Keratinocyte (primary cell): ENCODE measurements at regions not wholly inside any gene's neighbourhood (a gene's known extent, or its start where the extent isn't known, plus 50 kb on each side); places are given as distances from the start of the nearest gene placed in this dataset.

Experiments
- DNase-seq: peaks from one replicate; pipeline ENCODE4 v3.0.0-alpha.2; 2011; ENCODE audit warnings: low read depth, missing footprints, low spot score
- FAIRE-seq: peaks from 2 replicates; lab custom pipeline; 2011; peaks lifted over from hg19 to GRCh38; lab: Jason Lieb, UNC
- H2AFZ ChIP-seq: 2 replicates; pipeline ENCODE4 v1.6.0; 2012; ENCODE audit warnings: low read length, control low read depth, inconsistent platforms; ENCODE audit not compliant: control insufficient read depth
- H3K27ac ChIP-seq: 2 replicates; pipeline ENCODE4 v1.5.1; 2011; ENCODE audit warnings: low read length; ENCODE audit not compliant: control insufficient read depth, insufficient read depth
- H3K27me3 ChIP-seq: 3 replicates; pipeline ENCODE4 v1.6.0; 2011; ENCODE audit warnings: low read length; ENCODE audit not compliant: control insufficient read depth, insufficient read depth; ENCODE audit errors: extremely low read depth
- H3K36me3 ChIP-seq, 2 experiments: 2 replicates in 1 of 2; 3 replicates in 1 of 2; pipeline ENCODE4 v1.5.1; 2011; ENCODE audit warnings: low read length in 2 of 2, mild to moderate bottlenecking in 1 of 2; ENCODE audit not compliant: control insufficient read depth in 2 of 2, insufficient read depth in 2 of 2; ENCODE audit errors: extremely low read depth in 1 of 2
- H3K4me1 ChIP-seq: 3 replicates; pipeline ENCODE4 v1.5.1; 2011; ENCODE audit warnings: low read length; ENCODE audit not compliant: control insufficient read depth, insufficient read depth; ENCODE audit errors: extremely low read depth
- H3K4me2 ChIP-seq: 3 replicates; pipeline ENCODE4 v1.6.0; 2011; ENCODE audit warnings: low read depth, low read length; ENCODE audit not compliant: control insufficient read depth, insufficient read depth; ENCODE audit errors: extremely low read depth
- H3K4me3 ChIP-seq, 3 experiments: fragments of 200-600 bp in 1 of 3; sonication (generic) in 1 of 3; 2 replicates in 2 of 3; 3 replicates in 1 of 3; pipeline ENCODE4 v1.5.1; 2011 to 2016; ENCODE audit warnings: low read length in 3 of 3, mild to moderate bottlenecking in 3 of 3, control low read depth in 2 of 3, inconsistent platforms in 1 of 3, low read depth in 1 of 3, mixed read lengths in 1 of 3, mixed run types in 1 of 3, moderate library complexity in 1 of 3; ENCODE audit not compliant: control insufficient read depth in 2 of 3, insufficient read depth in 2 of 3; ENCODE audit errors: extremely low read depth in 1 of 3
- H3K79me2 ChIP-seq: 2 replicates; pipeline ENCODE4 v1.6.0; 2012; ENCODE audit warnings: low read length; ENCODE audit not compliant: control insufficient read depth, insufficient read depth
- H3K9ac ChIP-seq: 3 replicates; pipeline ENCODE4 v1.6.0; 2011; ENCODE audit warnings: low read length; ENCODE audit not compliant: control insufficient read depth, insufficient read depth; ENCODE audit errors: extremely low read depth
- H3K9me1 ChIP-seq: 3 replicates; pipeline ENCODE4 v1.6.0; 2011; ENCODE audit warnings: low read length; ENCODE audit not compliant: control insufficient read depth, insufficient read depth; ENCODE audit errors: extremely low read depth
- H3K9me3 ChIP-seq: 2 replicates; pipeline ENCODE4 v1.5.1; 2012; ENCODE audit warnings: low read depth, low read length; ENCODE audit not compliant: control insufficient read depth
- H4K20me1 ChIP-seq: 3 replicates; pipeline ENCODE4 v1.6.0; 2011; ENCODE audit warnings: low read length; ENCODE audit not compliant: control insufficient read depth, insufficient read depth; ENCODE audit errors: extremely low read depth
- EZH2 ChIP-seq: IDR thresholded peaks from one replicate; pipeline ENCODE4 v1.6.1; 2012; ENCODE audit warnings: inconsistent platforms, mild to moderate bottlenecking, low read length, moderate library complexity
- dilution Hi-C: fragments of 300-500 bp; cut with MboI; formaldehyde crosslinking; loops from one replicate; pipeline ENCODE4 v1.7.0; 2020; ENCODE audit warnings: low sequenced_read_pairs; ENCODE audit not compliant: extremely low pct_ligation_motif_present
- TF ChIP-seq, protein P1 (sequence below), 3 experiments: IDR thresholded peaks in 1 of 3; conservative IDR thresholded peaks in 1 of 3; optimal IDR thresholded peaks in 1 of 3; 2 replicates in 2 of 3; 3 replicates in 1 of 3; pipeline versions ENCODE3 to v1.5.1; 2011; ENCODE audit warnings: low read length in 3 of 3, mild to moderate bottlenecking in 3 of 3, moderate library complexity in 2 of 3, control low read depth in 1 of 3, inconsistent platforms in 1 of 3; ENCODE audit not compliant: insufficient read depth in 2 of 3; ENCODE audit errors: extremely low read depth in 1 of 3

DNA sequence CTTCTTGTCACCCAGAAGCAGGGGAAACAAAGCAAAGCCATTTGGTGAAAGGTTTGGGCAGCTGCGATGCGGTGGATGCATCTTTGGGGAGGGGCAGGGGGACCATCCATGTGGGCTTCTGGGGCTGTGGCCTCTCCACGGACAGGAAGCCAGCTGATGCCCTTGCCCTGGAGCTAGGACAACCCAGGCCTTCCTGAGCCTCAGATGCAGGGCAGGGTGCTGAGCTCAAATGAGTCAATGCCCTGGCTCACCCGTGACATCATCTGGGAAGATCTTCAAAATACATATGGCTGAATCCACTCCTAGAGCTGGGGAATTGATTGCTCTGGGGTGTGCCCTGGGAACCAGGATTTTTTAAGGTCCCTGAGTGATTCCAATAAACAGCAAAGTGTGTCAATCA, 1418.2 kb downstream of the TBC1D22A start:
- FAIRE-seq: no peak

DNA sequence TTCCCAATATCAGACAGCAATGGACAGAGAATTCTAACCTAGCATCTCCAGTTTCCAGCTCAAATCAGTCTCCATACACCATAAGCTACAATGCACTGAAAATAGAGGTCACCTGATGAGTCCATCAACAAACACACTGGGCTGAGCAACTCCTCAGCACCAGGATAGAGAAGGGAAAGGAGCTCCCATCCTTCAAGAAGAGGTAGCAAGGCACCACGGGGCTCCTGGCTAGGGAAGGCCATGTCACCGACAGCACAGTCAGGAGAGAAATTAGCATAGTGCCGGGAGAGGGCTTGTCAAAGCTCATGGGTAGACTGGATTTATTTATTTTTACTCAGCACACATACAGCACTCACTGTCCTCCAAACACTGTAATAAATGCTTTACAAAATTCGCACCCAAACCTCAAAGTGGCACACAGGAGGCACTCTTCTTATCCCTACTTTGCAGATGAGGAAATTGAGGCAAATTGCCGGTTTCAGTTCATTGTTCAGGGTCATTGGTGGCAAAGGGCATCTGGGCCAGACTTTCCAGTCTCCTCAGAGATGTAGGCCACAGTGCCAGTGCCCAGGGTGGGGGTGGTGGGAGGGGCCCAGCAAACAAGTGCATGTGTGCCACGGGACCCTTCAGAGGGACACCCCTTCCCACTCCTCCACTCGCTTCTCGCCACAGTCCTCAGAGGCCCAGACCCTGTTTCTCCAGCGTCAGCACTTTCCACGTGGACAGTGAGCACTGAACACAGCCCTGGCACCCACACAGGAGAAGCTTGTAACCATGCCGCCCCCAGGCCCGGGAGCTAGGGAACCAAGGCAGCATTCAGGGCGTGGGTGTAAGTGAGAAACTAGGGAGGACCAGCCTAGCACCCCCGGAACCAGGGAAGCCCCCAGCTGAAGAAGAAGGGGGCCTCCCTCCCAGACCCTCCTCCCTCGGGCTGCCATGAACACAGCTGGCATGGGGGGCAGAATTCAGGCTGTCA, 1417.4 kb downstream of the TBC1D22A start:
- Histone ChIP-seq H3K27me3 (no peaks in the 10 kb centered on the region), H3K9me3 (peaks cover 14% of the 10 kb centered on the region), H3K9ac (no peak overlapping the region), H4K20me1 (no peaks in the 10 kb centered on the region), H3K36me3 (no peaks in the 10 kb centered on the region), H3K27ac (no peak overlapping the region), H3K4me3 (no peak overlapping the region), H3K4me2 (no peak overlapping the region), H3K4me1 (no peaks in the 10 kb centered on the region), H3K79me2 (no peaks in the 10 kb centered on the region), H2AFZ (no peak overlapping the region), H3K9me1 (no peaks in the 10 kb centered on the region)
- no peak for FAIRE-seq
- dilution Hi-C loops: no loop called here
- TF ChIP-seq EZH2: no peak
- TF ChIP-seq, protein P1, sequence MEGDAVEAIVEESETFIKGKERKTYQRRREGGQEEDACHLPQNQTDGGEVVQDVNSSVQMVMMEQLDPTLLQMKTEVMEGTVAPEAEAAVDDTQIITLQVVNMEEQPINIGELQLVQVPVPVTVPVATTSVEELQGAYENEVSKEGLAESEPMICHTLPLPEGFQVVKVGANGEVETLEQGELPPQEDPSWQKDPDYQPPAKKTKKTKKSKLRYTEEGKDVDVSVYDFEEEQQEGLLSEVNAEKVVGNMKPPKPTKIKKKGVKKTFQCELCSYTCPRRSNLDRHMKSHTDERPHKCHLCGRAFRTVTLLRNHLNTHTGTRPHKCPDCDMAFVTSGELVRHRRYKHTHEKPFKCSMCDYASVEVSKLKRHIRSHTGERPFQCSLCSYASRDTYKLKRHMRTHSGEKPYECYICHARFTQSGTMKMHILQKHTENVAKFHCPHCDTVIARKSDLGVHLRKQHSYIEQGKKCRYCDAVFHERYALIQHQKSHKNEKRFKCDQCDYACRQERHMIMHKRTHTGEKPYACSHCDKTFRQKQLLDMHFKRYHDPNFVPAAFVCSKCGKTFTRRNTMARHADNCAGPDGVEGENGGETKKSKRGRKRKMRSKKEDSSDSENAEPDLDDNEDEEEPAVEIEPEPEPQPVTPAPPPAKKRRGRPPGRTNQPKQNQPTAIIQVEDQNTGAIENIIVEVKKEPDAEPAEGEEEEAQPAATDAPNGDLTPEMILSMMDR (optimal IDR thresholded peaks at IDR 0.05 in 1 of 3, IDR thresholded peaks at IDR 0.05 in 1 of 3, conservative IDR thresholded peaks at IDR 0.05 in 1 of 3; ENCODE audit: extremely low read depth in 1 of 3, insufficient read depth in 2 of 3, low read length in 3 of 3): no peak
- DNase-seq: no peak

More for the DNA sequence above, 1418.2 kb downstream of the TBC1D22A start:
- Histone ChIP-seq H3K9me1 (no peaks in the 10 kb centered on the region), H3K36me3 (no peaks in the 10 kb centered on the region), H3K9ac (no peak overlapping the region), H3K79me2 (no peaks in the 10 kb centered on the region), H3K4me1 (no peaks in the 10 kb centered on the region), H3K4me3 (no peak overlapping the region), H2AFZ (no peak overlapping the region), H3K4me2 (no peak overlapping the region), H4K20me1 (no peaks in the 10 kb centered on the region), H3K27me3 (no peaks in the 10 kb centered on the region), H3K27ac (no peak overlapping the region), H3K9me3 (peaks cover 19% of the 10 kb centered on the region)
- dilution Hi-C loops: no loop called here
- no peak for DNase-seq
- no peak for TF ChIP-seq EZH2
- TF ChIP-seq, protein P1 (optimal IDR thresholded peaks at IDR 0.05 in 1 of 3, IDR thresholded peaks at IDR 0.05 in 1 of 3, conservative IDR thresholded peaks at IDR 0.05 in 1 of 3; ENCODE audit: extremely low read depth in 1 of 3, insufficient read depth in 2 of 3, low read length in 3 of 3): no peak
